PC-3 (cell line): ENCODE measurements at regions not wholly inside any gene's neighbourhood (a gene's known extent, or its start where the extent isn't known, plus 50 kb on each side); places are given as distances from the start of the nearest gene placed in this dataset.

Source experiments
- EZH2 ChIP-seq: fragments of 300-600 bp; sonication (generic); IDR thresholded peaks from one replicate; pipeline ENCODE4 v1.6.1; 2017; ENCODE audit warnings: antibody characterized with exemption, mild to moderate bottlenecking, low read length; ENCODE audit not compliant: unreplicated experiment
- EZH2phosphoT487 ChIP-seq: fragments of 300-600 bp; sonication (generic); IDR thresholded peaks from 2 replicates; pipeline ENCODE4 v1.6.1; 2018; ENCODE audit warnings: mild to moderate bottlenecking, antibody characterized with exemption, low read length, borderline replicate concordance
- TF ChIP-seq, protein P1 (sequence below): fragments of 300-600 bp; sonication (generic); conservative IDR thresholded peaks from 2 replicates; pipeline ENCODE4 v1.5.1; 2017; ENCODE audit warnings: antibody characterized with exemption, low read depth, mild to moderate bottlenecking, low read length

GRCh38 chr16:86881861-86882273 lies 303.5 kb downstream of the FOXL1 start:
- TF ChIP-seq, protein P1, sequence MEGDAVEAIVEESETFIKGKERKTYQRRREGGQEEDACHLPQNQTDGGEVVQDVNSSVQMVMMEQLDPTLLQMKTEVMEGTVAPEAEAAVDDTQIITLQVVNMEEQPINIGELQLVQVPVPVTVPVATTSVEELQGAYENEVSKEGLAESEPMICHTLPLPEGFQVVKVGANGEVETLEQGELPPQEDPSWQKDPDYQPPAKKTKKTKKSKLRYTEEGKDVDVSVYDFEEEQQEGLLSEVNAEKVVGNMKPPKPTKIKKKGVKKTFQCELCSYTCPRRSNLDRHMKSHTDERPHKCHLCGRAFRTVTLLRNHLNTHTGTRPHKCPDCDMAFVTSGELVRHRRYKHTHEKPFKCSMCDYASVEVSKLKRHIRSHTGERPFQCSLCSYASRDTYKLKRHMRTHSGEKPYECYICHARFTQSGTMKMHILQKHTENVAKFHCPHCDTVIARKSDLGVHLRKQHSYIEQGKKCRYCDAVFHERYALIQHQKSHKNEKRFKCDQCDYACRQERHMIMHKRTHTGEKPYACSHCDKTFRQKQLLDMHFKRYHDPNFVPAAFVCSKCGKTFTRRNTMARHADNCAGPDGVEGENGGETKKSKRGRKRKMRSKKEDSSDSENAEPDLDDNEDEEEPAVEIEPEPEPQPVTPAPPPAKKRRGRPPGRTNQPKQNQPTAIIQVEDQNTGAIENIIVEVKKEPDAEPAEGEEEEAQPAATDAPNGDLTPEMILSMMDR = no peak
- no peak for TF ChIP-seq EZH2phosphoT487
- TF ChIP-seq EZH2 = no peak
